ENCODE measurements at regions not wholly inside any gene's neighbourhood (a gene's known extent, or its start where the extent isn't known, plus 50 kb on each side); places are given as distances from the start of the nearest gene placed in this dataset.

GRCh38 chr1:38719880-38720279 lies 139.7 kb downstream of the RRAGC start:
- TF ChIP-seq CTCF (conservative IDR thresholded peaks at IDR 0.05) (no peak), EZH2 (IDR thresholded peaks at IDR 0.05; ENCODE audit: low read depth) (no peak)

All from PC-9 (cell line).